ENCODE measurements at regions not wholly inside any gene's neighbourhood (a gene's known extent, or its start where the extent isn't known, plus 50 kb on each side); places are given as distances from the start of the nearest gene placed in this dataset.

GRCh38 chr3:87125116-87125515, 102.0 kb upstream of the CHMP2B start:
- Histone ChIP-seq H3K4me3 (replicated peaks in 1 of 3; ENCODE audit: insufficient read depth in 1 of 3, low read depth in 1 of 3, low read length in 3 of 3) (no peak overlapping the region), H2AFZ (ENCODE audit: low read depth, low read length) (no peak overlapping the region), H4K20me1 (replicated peaks; ENCODE audit: control insufficient read depth, extremely low read depth, insufficient read depth, low read length) (no peaks in the 10 kb centered on the region), H3K27me3 (ENCODE audit: control insufficient read depth in 2 of 2, insufficient read depth in 2 of 2, low read length in 2 of 2) (no peaks in the 10 kb centered on the region), H3K9me1 (replicated peaks; ENCODE audit: control insufficient read depth, extremely low read depth, insufficient read depth, low read length) (no peaks in the 10 kb centered on the region), H3K9me3 (replicated peaks; ENCODE audit: control insufficient read depth, insufficient read depth, low read length) (no peaks in the 10 kb centered on the region), H3K9ac (replicated peaks; ENCODE audit: extremely low read depth, insufficient read depth, low read length) (no peak overlapping the region), H3K4me1 (ENCODE audit: control insufficient read depth, extremely low read depth, insufficient read depth, low read length) (no peaks in the 10 kb centered on the region), H3K79me2 (ENCODE audit: control insufficient read depth, insufficient read depth, low read length) (no peaks in the 10 kb centered on the region), H3K4me2 (ENCODE audit: insufficient read depth, low read length) (no peak overlapping the region), H3K27ac (ENCODE audit: insufficient read depth, low read depth, low read length) (no peak overlapping the region), H3K36me3 (ENCODE audit: control insufficient read depth in 2 of 2, extremely low read depth in 1 of 2, insufficient read depth in 2 of 2, low read length in 2 of 2) (no peaks in the 10 kb centered on the region)
- intact Hi-C loops (cut with micrococcal nuclease): no loop called here
- no TSS peak for BruUV-seq (replicated peaks)
- CTCF ChIA-PET: no interaction called here
- dilution Hi-C loops (cut with MboI; ENCODE audit: extremely low pct_ligation_motif_present, low sequenced_read_pairs): no loop called here
- POLR2A ChIA-PET: no interaction called here
- no peak for TF ChIP-seq MYC (IDR thresholded peaks at IDR 0.05; ENCODE audit: low read depth, low read length)
- no peak for TF ChIP-seq CTCF (IDR thresholded peaks at IDR 0.05; ENCODE audit: extremely low read depth in 1 of 2, insufficient read depth in 1 of 2, low read depth in 1 of 2, low read length in 2 of 2)
- no peak for TF ChIP-seq GATA2 (IDR thresholded peaks at IDR 0.05; ENCODE audit: insufficient read depth, insufficient read length, low read depth, low read length)
- TF ChIP-seq FOS (IDR thresholded peaks at IDR 0.05; ENCODE audit: borderline replicate concordance, insufficient read depth, low read length): no peak
- TF ChIP-seq JUN (IDR thresholded peaks at IDR 0.05; ENCODE audit: borderline replicate concordance, insufficient read depth, insufficient read length, low read depth): no peak
- TF ChIP-seq POLR2AphosphoS5 (IDR thresholded peaks at IDR 0.05; ENCODE audit: insufficient read depth, low read depth, low read length): no peak
- TF ChIP-seq EZH2 (IDR thresholded peaks at IDR 0.05; ENCODE audit: borderline replicate concordance, low read depth, low read length, severe bottlenecking): no peak
- no peak for FAIRE-seq
- DNase-seq (ENCODE audit: low read depth, low spot score): no peak
